Ovary (tissue), 7 donors: ENCODE measurements at regions not wholly inside any gene's neighbourhood (a gene's known extent, or its start where the extent isn't known, plus 50 kb on each side); places are given as distances from the start of the nearest gene placed in this dataset.
"Not testable (repeated sequence)": the region's sequence is repeated elsewhere in the genome, so short reads cannot be mapped to it uniquely, and the experiment has no call there.

ENCODE experiments used
- DNase-seq, 5 donors: peaks; one replicate each; pipeline ENCODE4 v3.0.0-alpha.2; 2019 to 2020
- H3K27ac ChIP-seq, 2 donors: fragments of 200-600 bp; one replicate each; pipeline versions ENCODE4 v1.5.1 to v1.8.0; 2019 to 2022
- H3K27me3 ChIP-seq: fragments of 200-600 bp; one replicate; pipeline ENCODE4 v1.8.0; 2022
- H3K36me3 ChIP-seq: fragments of 200-600 bp; sonication (generic); one replicate; pipeline ENCODE4 v1.5.1; 2019
- H3K4me1 ChIP-seq: one replicate; pipeline ENCODE4 v1.8.1; 2013; ENCODE audit warnings: mild to moderate bottlenecking, moderate library complexity; ENCODE audit not compliant: insufficient read depth
- H3K4me3 ChIP-seq: fragments of 200-600 bp; sonication (generic); one replicate; pipeline ENCODE4 v1.5.1; 2017
- H3K9me3 ChIP-seq, 2 donors: fragments of 200-600 bp in 1 of 2; sonication (generic) in 1 of 2; one replicate each; pipeline versions ENCODE4 v1.5.1 to v1.8.1; 2013 to 2019; ENCODE audit warnings: mild to moderate bottlenecking in 1 of 2, moderate library complexity in 1 of 2
- EP300 ChIP-seq: sonication (generic); formaldehyde crosslinking; IDR thresholded peaks from one replicate; pipeline ENCODE4 v1.6.1; 2017; ENCODE audit warnings: antibody characterized with exemption
- POLR2A ChIP-seq: fragments of 450-650 bp; IDR thresholded peaks from one replicate; pipeline ENCODE4 v1.6.1; 2017; ENCODE audit warnings: antibody characterized with exemption, mild to moderate bottlenecking, moderate library complexity
- WGBS, 3 donors: extraction: QIAGEN DNeasy Blood & Tissue Kit in 1 of 3; methylation state at CpG; one replicate each; pipeline versions ENCODE4 v1.1.5 to v1.1.7; 2013 to 2017; 5-methylcytosine and 5-hydroxymethylcytosine counted together
- intact Hi-C, 4 donors: fragments of 100-400 bp; cut with DNase I; formaldehyde crosslinking; loops; one replicate each; pipeline versions ENCODE4 v1.11.0 to v1.15.1; 2022 to 2023
- TF ChIP-seq, protein P1 (sequence below), 3 donors: fragments of 450-650 bp in 2 of 3; fragments of 200-600 bp in 1 of 3; IDR thresholded peaks; one replicate each; pipeline versions ENCODE4 v1.5.1 to v1.8.0; 2016 to 2022; ENCODE audit warnings: antibody characterized with exemption in 3 of 3, mild to moderate bottlenecking in 1 of 3
- donor health status: DM: no; HTN: no; CAD: no; lungs with moderate emphysema.
- donor health status: DM: no; HTN: no; CAD: no.
- donor health status: Bipolar disorder and iron deficiency.
- donor health status: DM: no; HTN: no; CAD: no.
- donor health status: DM: yes; HTN: yes; CAD: no.

DNA sequence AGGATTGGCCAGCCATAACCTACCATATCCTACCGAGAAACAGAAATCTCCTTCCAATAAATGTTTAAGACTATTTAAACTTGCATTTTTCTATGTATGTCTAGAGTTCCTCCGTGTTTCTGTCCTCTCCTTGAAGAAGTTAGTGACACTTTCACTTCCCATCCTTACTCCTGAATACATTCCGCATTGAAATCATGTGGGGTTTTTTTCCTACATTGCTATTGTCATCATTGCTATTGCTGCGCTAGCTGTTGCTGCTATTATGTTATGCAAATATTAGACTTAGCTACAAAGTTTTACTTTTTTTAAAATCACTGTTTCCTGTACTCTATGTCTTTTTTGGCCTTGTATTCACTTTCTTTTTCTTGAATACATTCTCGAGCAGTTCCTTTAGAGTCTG, 83.3 kb upstream of the NEK6 start:
- no peaks in the 10 kb centered on the region for H3K27me3 ChIP-seq
- H3K27ac ChIP-seq: no peak overlapping the region
- no peaks in the 10 kb centered on the region for H3K9me3 ChIP-seq
- DNase-seq: no peak
- intact Hi-C loops: no loop called here
- H3K4me3 ChIP-seq: no peak overlapping the region
- no peaks in the 10 kb centered on the region for H3K36me3 ChIP-seq
- 74 to 80% (median 76%) methylated on average over 5 of the region's 5 CpGs for WGBS, 3 donors
- no peaks in the 10 kb centered on the region for H3K4me1 ChIP-seq
- TF ChIP-seq POLR2A (no peak), EP300 (no peak)
- TF ChIP-seq, protein P1, sequence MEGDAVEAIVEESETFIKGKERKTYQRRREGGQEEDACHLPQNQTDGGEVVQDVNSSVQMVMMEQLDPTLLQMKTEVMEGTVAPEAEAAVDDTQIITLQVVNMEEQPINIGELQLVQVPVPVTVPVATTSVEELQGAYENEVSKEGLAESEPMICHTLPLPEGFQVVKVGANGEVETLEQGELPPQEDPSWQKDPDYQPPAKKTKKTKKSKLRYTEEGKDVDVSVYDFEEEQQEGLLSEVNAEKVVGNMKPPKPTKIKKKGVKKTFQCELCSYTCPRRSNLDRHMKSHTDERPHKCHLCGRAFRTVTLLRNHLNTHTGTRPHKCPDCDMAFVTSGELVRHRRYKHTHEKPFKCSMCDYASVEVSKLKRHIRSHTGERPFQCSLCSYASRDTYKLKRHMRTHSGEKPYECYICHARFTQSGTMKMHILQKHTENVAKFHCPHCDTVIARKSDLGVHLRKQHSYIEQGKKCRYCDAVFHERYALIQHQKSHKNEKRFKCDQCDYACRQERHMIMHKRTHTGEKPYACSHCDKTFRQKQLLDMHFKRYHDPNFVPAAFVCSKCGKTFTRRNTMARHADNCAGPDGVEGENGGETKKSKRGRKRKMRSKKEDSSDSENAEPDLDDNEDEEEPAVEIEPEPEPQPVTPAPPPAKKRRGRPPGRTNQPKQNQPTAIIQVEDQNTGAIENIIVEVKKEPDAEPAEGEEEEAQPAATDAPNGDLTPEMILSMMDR (IDR thresholded peaks at IDR 0.05): no peak

GRCh38 chr9:124177522-124177921, 80.2 kb upstream of the NEK6 start:
- H3K4me1 ChIP-seq, H3K27me3 ChIP-seq, intact Hi-C loops, H3K27ac ChIP-seq, H3K36me3 ChIP-seq, H3K4me3 ChIP-seq, H3K9me3 ChIP-seq, DNase-seq: not testable (repeated sequence)
- 92 to 96% (median 94%) methylated on average over 7 of the region's 7 CpGs for WGBS, 3 donors

DNA sequence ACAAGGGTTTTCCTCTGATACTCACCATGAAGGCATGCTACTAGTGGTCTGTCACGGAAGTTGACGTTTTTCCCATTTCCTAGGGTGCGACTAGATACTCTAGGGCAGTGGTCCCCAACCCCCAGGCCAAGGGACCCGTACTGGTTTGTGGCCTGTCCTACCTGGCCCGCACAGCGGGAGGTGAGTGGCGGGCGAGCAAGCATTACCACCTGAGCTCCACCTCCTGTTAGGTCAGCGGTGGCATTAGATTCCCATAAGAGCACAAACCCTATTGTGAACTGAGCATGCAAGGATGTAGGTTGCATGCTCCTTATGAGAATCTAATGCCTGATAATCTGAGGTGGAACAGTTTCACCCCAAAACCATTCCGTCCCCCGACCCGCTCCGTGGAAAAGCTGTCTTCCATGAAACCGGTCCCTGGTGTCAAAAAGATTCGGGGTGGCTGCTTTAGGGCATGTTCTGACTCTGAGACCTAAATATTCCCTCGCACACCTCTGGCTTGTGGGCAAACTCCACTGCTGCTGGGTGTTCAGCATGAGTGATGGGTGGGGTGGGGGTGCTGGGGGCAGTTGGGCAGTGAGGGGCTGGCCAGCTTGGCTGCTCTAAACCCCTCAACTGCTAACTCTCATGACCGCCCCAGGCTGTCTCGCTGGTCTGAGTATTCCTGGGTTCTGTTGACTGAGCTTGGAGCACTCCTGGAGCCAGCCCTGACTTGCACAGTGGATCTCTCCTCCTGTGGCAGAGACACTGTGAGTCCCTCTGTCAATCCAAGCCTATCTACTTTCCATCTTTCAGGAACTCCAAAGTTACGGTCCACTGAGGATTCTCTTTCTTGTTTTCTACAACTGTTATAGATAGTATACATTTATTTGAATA, 78.3 kb upstream of the NEK6 start:
- no peaks in the 10 kb centered on the region for H3K27me3 ChIP-seq
- no peak overlapping the region for H3K27ac ChIP-seq
- 85 to 89% (median 86%) methylated on average over 19 of the region's 19 CpGs for WGBS, 3 donors
- no peaks in the 10 kb centered on the region for H3K4me1 ChIP-seq
- no peak overlapping the region for H3K4me3 ChIP-seq
- DNase-seq: no peak
- TF ChIP-seq, protein P1 (IDR thresholded peaks at IDR 0.05): no peak
- TF ChIP-seq POLR2A (no peak), EP300 (no peak)
- no peaks in the 10 kb centered on the region for H3K36me3 ChIP-seq
- H3K9me3 ChIP-seq: no peaks in the 10 kb centered on the region
- intact Hi-C loops: no loop called here

GRCh38 chr9:124180557-124180956, 77.2 kb upstream of the NEK6 start:
- Histone ChIP-seq H3K36me3 (no peaks in the 10 kb centered on the region), H3K9me3 (no peaks in the 10 kb centered on the region), H3K4me3 (no peak overlapping the region), H3K27me3 (no peaks in the 10 kb centered on the region), H3K4me1 (no peaks in the 10 kb centered on the region), H3K27ac (no peak overlapping the region)
- intact Hi-C loops: no loop called here
- TF ChIP-seq EP300 (no peak), POLR2A (no peak)
- TF ChIP-seq, protein P1 (IDR thresholded peaks at IDR 0.05): no peak
- 3 to 6% (median 6%) methylated on average over 7 of the region's 7 CpGs for WGBS, 3 donors
- peak in 1 of 5 donors; percentile 39 for DNase-seq

- Histone ChIP-seq H3K9me3 (no peaks in the 10 kb centered on the region), H3K27ac (no peak overlapping the region), H3K4me1 (no peaks in the 10 kb centered on the region), H3K36me3 (no peaks in the 10 kb centered on the region), H3K27me3 (no peaks in the 10 kb centered on the region), H3K4me3 (no peak overlapping the region)
- intact Hi-C loops: no loop called here
- TF ChIP-seq POLR2A (no peak), EP300 (no peak)
- TF ChIP-seq, protein P1 (IDR thresholded peaks at IDR 0.05): no peak
- 20 to 42% (median 29%) methylated on average over 5 of the region's 5 CpGs for WGBS, 3 donors
- DNase-seq: no peak
These were observed 75.0 kb upstream of the NEK6 start for GRCh38 chr9:124182741-124183140.
